Fibroblast of skin of right quadriceps (primary cell): ENCODE measurements at regions not wholly inside any gene's neighbourhood (a gene's known extent, or its start where the extent isn't known, plus 50 kb on each side); places are given as distances from the start of the nearest gene placed in this dataset.
"Not testable (repeated sequence)": the region's sequence is repeated elsewhere in the genome, so short reads cannot be mapped to it uniquely, and the experiment has no call there.

Source experiments
- DNase-seq: peaks from one replicate; pipeline ENCODE4 v3.0.0-alpha.2; 2013

DNA sequence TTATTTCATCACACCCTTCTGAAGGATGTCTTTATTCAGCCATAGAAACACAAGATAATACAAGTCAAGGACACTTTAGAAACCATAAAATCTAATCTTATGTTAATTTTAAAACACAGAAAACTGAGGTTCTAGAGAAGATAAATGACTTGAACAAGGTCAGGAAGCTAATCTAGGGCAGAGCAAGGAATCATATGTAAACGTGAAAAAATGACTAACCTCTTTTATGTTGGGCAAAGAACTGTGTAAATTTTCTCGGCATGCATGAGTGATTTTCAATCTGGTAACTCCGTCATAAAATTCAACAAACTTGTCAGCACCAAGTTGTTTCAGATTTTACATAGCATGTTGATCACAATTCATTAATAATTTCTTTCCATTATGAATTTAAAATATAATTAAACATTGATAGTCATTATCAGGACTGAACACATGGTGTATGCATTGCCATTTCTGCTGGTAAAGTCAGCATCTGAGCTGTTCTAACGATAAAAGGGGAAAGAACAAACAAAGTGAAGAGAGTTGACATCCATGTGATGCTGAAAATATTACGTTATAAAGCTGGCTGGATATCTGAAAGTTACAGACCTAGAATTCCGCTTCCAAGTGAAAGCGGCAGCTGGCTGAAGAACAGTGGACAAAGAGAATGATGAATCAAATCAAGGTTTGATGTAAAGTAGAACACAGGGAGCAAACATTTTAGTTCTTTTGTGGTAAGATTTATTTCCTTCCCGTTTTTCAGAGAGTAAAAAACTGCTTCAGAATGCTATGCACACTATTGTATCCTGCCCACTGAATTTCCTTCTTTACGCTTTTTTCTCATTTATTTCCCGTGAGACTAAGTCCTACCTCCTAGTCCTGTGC, 1037.4 kb upstream of the TMPRSS15 start:
- no peak for DNase-seq

DNA sequence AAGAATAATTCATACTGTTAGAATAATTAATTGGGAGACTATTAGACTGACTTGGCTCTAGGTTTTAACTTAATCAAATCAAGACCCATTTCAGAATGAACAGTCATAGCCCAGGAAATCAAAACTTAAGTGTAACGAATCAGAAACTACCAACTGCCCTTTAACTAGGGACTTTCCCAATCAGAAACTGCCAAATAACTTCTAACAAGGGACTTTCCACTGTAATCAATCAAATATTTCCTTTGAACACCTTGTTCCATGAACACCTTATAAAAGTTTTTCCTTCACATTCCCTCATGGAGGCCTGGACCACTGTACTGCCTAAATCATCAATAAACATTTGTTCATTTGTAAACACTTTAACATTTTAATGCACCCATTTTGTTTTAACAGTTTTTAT, 1054.7 kb upstream of the TMPRSS15 start:
- DNase-seq = no peak

DNA sequence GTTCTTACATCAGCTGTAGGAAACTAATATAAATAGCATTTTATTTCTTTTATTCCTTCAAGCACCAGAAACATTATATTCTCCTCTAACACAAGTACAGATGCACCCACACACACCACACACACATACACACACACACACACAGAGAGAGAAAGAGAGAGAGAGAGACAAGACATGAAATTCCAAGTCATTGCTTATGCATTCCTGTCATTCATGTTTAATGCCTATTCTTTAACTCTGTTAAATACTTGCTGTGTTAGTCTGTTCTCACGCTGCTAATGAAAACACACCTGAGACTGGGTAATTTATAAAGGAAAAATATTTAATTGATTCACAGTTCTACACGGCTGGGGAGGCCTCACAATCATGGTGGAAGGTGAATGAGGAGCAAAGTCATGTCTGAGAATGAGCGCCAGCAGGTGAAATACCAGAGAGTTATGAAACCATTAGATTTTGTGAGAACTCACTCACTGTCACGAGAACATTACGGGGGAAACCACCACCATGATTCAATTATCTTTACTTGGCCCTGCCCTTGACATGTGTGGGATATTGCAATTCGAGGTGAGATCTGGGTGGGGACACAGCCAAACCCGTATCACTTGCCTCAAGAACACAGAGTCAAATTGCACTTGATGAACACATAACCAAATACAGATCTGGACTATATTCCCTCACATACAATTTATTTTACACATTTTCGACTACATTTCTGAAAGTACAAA, 1058.1 kb upstream of the TMPRSS15 start:
- DNase-seq = no peak

DNA sequence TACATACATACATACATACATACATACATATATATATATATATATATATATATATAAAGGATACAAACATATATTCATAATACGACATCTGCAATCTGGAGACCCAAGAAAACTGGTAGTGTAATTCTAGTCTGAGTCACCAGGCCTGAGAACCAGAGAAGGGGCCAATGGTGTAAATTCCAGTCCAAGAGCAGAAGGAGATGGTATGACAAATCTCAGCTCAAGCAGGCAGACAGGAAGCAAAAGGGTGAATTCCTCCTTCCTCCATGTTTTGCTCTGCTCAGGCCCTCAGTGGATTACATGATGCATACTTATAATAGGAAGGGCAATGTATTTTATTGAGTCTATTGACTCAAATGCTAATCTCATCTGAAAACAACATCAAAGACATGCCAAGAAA, 1060.4 kb upstream of the TMPRSS15 start:
- no peak for DNase-seq

DNA sequence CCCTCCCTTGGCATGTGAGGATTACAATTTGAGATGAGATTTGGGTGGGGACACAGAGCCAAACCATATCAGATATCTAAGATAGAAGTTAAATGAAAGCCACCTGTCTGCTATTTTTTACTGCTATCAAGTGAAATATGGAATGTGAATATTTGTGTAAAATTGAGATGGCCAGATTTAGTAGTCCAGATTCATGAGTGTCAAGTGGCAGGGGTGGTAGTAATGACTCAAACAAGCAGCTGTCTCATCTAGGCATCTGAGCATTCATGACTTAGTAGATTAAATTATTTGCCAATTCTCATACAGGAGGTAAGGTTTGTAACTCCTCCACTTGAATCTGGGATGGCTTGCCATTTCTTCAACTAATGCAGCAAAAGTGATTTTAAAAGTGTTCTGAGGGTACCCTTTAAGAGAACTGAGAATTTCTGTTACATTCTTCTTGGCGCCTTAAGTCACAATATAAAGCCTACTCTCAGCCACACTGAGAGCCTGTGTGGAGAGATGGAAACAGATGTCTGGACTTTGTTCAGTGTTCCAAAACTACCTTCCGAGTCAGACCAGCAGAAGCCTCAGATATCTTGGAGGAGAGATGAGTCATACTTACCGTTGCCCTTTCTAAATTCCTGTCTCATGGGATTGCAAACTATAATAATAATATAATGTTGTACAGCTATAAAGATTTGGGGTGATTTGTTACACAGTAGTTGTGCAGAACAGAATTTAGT, 1065.6 kb upstream of the TMPRSS15 start:
- DNase-seq = no peak

DNA sequence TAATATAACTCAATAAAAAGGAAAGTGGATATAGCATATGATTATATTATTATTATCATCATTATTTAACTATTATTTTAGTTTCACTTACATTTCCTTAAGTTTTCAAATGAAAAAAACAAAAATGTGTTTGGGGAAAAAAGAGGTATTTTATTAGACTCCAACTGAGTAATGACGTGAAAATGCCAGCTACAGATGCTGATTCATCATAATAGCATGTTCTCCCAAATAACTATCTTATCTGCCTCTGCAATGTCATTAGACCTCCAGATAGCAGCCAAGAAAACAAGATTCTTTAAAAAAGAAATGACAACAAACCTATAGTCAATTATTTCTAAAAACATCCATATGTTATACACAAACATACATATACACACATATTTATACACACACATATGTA, 1071.9 kb upstream of the TMPRSS15 start:
- peak; percentile 1 for DNase-seq

DNA sequence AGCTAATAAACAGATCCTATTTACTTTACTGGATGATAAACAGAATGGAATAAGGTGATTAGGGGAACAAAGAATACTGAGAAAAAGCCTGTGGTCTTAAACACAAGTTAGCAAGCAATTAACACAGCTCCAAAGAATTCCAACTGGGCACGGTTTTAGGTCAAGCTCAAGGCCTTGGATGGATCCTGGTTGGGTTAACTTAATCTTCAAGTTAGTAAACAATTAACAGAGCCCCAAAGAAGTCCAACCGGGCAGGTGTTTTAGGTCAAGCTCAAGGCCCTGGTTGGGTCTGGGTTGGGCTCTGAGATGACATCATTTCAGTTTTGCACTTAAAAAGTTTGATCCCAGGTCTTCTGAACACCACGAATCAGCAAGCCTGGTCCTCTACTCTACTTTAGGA, 1086.3 kb upstream of the TMPRSS15 start:
- DNase-seq = no peak

DNA sequence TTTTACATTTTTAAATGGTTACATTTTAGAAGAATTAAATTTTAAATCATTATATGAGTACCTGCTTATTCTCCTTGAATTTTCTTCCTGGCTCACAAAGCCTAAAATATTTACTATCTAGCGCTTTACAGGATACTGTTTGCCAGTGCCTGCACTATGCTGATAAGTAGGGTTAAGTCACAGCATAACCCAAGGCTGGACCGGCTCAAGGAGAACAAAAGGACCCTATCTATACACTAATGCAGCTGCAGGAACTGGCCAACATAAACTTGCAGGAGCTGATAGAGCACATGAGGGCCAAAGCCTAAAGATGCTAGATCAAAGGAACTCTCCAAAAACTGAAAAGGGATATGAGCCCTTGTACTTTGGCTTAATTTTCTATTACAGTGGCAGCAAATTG, 1086.9 kb upstream of the TMPRSS15 start:
- no peak for DNase-seq

DNA sequence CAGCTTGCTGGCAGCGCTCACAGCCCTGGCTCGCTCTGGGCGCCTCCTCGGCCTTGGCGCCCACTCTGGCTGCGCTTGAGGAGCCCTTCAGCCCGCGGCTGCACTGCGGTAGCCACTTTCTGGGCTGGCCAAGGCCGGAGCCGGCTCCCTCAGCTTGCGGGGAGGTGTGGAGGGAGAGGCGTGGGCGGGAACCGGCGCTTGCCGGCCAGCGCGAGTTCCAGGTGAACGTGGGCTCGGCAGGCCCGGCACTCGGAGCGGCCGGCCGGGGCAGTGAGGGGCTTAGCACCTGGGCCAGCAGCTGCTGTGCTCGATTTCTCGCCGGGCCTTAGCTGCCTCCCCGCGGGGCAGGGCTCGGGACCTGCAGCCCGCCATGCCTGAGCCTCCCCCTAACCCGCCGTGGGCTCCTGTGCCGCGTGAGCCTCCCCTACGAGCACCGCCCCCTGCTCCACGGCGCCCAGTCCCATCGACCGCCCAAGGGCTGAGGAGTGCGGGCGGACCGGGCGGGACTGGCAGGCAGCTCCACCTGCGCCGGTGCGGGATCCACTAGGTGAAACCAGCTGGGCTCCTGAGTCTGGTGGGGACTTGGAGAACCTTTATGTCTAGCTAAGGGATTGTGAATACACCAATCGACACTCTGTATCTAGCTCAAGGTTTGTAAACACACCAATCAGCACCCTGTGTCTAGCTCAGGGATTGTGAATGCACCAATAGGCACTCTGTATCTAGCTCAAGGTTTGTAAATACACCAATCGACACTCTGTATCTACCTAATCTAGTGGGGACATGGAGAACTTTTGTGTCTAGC, 1090.1 kb upstream of the TMPRSS15 start:
- DNase-seq = not testable (repeated sequence)

DNA sequence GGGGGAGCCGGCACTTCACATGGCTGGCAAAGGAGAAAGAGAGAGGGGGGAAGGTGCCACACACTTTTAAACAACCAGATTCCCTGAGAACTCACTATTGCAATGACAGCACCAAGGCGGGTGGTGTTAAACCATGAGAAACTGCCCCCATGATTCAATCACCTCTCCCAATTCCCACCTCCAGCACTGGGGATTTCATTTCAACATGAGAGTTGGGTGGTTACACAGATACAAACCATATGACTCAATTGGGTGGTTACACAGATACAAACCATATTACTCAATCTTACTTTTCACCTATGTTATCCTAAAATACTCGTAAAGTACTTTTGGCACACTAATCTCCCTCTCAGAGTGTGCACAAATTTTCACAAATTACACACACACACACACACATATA, 1097.5 kb upstream of the TMPRSS15 start:
- DNase-seq = no peak

DNA sequence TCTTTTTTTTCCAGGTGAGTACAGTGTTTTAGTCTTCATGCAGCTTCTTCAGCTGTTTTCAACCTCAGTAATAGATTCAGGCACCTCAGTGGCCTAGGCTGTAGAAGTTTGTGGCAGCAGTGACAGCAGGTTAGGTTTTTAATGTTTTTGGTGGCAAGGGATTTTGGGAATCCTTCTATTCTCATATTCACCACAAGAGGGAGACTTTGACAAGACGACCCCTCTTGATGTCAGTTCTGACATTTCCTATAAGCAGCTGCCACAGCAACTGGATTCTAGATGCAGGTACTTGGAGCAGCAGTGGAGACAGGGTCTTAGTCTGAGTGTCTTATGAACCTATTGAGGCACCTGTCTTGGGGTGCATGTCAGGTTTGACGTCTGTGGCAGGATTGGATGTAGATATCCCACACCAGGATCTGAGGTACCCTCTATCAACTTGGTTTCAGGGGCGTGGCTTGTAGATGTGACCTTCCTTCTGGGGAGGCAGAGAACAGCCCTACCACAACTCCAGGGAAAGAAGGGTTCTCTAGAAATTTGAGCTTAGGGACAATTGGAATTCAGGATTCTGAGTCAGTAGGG, 1104.2 kb upstream of the TMPRSS15 start:
- no peak for DNase-seq

DNA sequence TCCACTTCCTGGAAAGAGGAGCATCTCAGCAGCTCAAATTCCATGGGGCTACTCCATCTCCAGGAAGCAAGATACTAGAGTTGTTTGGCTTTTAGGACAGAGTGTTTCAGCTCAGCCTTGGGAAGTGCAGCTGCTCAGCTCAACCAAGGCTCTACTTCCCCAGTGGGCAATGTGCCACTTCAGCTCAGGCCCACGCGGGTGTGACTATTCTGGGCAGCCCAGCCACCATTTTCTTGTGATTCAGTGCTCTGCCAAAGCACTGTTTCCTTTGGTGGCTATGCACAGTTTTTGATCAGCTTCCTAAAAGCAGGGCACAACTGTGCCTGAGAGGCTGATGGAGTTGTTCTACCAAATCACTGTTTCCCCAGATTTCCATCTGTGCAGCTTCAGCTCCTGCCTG, 1104.9 kb upstream of the TMPRSS15 start:
- DNase-seq = no peak

DNA sequence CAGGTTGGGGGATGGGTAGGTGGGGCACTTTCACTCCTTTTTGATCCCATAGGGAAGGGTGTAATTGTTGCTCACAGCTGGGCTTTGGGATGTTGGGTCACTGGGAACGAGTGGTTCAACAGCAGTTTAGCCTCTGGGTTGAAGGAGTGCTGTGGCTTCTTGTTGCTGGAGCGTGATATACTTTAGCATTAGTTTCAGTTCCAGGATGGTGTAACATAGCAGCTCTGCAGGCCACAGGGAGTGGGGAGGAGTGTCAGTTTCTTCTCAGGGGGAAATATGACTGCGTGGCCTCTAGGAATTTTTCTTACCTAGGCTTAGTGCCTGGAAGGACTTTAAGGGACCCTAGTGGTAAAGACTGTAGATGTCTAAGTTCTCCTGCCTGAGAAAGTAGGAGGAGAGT, 1105.3 kb upstream of the TMPRSS15 start:
- no peak for DNase-seq

DNA sequence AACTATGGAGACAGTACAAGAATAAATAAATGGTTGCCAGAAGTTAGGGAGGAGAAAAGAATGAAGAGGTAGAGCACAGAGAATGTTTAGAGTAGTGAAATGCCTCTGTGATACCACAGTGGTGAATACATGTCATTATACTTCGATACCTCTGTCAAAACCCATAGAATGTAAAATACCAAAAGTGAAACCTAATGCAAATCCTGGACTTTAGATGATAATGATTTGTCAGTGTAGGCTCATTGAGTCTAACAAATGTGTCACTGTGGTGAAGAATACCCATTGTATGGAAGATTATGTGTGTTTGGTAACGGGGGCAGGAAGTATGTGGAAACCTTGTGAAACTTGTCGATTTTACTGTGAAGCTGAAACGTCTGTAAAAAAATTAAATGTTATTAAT, 1106.5 kb upstream of the TMPRSS15 start:
- no peak for DNase-seq

DNA sequence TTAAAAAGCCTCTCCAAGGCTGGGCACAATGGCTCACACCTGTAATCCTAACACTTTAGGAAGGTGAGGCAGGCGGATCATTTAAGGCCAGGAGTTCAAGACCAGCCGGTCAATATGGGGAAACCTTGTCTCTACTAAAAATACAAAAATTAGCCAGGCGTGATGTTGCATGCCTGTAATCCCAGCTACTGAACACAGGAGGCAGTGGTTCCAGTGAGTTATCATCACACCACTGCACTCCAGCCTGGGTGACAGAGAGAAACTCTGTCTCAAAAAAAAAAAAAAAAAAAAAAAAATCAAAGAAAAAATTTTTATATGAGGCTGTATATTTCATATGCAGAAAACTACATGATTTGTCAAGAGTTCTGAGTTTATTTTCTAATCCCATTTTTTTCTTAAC, 1107.1 kb upstream of the TMPRSS15 start:
- DNase-seq = no peak

DNA sequence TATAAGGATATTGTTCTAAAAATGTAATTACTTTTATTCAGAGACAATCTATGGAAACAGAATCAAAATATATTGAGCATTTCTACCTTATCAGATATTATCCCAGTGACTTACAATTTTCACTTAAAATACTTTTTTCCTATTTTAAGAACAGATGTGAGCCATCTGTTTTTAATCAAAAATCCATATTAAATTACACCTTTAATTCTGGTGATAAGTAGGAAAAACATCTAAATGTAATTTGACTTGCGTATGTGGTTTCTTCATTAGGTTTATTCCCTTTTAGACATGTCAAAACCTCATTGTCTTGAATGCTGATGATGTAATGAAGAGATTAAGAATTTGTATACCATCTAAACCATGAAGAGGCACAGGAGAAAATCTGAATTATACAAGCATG, 1118.8 kb upstream of the TMPRSS15 start:
- DNase-seq = no peak

DNA sequence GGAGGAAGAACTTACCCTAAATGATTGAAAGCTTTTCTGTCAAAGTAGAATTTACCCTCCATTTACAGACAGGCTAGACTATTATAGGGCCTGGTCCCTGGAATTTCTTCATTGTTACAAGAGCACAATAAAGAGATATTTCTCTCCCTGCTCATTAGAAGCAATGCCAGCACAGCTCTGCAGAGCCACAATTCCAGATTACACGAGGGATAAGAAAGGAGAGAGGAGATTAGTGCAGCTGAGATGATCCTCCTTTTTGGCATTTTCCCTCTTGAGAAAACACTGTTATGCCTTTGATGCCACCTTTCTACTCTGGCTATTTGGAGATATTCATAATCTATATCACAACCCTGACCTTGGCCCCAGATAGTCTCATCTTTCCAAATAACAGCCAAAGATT, 1119.5 kb upstream of the TMPRSS15 start:
- no peak for DNase-seq

DNA sequence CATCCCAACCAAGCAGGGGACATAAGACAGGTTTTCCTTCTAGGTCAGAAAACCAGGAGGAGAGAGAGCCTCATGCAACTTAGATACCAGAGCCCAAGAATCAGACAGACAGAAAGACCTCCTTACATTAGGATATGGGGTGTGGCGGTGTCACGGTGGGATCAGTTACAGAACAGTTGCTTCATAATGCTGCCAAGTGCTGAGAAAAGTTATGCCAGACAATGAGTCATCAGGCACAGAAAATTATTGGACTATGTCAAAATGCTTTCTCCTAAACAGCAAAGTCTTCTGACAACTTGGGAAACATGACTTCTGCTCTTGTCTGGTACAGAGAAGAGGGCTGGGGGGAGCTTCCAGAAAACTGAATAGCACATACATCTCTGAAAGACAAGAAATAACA, 1120.2 kb upstream of the TMPRSS15 start:
- no peak for DNase-seq

DNA sequence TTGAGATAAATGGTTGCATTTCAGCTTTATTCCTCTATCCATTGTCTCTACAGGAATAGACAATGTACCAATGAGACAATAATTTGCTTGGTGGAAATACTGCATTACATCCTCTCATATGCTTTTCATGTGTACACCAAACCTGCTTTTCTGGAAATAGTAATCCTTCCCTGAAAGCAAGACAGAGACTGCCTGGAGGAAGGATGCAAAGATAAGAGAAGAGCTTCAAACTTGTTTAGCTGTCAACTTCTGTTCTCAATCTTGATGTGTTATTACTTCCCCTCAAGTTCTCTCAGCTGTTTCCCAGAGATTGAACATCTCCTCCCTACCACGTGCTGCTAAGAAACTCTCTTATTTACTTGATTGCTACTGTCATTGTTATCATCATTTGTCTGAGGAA, 1125.4 kb upstream of the TMPRSS15 start:
- DNase-seq = no peak

DNA sequence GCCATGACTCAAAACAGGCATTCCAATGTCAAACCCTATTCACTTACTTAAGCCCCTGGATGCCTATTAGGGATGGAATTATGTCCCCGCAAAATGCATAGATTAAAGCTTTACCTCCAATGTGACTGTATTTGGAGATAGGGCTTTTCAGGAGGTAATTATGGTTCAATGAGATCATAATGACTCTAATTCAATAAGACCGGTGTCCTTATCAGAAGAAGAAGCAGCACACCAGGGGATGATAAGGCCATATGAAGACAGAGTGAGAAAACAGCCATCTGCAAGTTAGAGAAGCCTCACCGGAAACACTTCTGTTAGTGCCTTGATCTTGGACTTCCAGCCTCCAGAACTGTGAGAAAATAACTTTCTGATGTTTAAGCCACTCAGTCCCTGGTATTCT, 1131.8 kb upstream of the TMPRSS15 start:
- DNase-seq = no peak

DNA sequence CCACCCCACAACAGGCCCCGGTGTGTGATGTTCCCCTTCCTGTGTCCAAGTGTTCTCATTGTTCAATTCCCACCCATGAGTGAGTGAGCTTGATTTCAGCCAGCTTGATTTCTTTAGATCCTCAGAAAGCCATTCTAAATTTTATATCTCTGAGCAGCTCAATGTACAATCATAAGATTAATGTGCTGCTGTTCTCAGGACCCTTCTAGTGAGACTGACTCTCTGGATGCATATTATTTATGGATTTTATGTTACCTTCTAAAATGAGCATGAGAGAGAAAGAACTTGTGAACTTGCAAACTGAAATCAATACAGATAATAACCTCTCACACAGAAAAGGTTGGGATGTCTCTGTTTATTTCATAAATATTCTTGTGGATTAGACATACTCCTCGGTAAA, 1133.5 kb upstream of the TMPRSS15 start:
- no peak for DNase-seq

DNA sequence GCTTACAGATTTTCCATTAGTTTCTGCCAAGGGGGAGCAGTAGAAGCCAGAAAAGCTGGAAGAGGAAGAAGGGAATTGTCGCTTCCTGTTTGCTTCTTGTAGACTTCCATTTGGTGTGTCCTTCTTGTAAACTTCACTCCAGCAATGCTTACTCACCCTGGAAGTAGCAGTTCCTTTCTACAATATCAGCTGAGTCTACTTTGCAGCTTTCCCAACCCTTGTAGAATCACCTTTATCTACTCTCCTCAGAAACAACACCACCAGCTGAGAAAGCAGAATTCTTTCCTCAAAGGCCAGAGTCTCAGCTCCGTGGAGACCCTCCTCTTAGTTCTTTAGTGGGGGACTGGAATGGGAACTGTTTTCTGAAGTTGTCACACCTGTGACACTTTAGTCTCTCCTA, 1136.7 kb upstream of the TMPRSS15 start:
- no peak for DNase-seq

DNA sequence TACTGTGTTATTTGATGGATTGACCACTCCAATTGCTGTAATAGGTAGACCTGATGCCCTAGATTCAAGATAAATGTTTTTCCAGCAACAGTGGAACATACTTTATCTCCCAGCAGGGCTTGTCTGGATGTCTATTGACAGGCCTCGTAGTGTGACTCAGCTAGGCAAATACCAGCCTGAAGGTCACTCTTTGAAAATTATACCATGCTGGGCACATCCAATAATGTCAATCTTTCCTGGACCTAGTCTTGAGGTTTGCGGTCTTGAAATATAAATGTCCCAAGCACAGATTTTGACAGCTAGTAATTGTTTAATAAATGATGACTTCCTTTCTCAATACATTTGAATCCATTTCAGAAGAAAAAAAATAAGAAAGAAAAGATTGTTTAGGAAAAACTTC, 1138.0 kb upstream of the TMPRSS15 start:
- DNase-seq = no peak
